SK-MEL-5 (cell line): ENCODE measurements at regions not wholly inside any gene's neighbourhood (a gene's known extent, or its start where the extent isn't known, plus 50 kb on each side); places are given as distances from the start of the nearest gene placed in this dataset.

Source experiments
- DNase-seq: peaks from one replicate; pipeline ENCODE4 v3.0.0-alpha.2; 2016; ENCODE audit warnings: low read depth, low spot score
- in situ Hi-C: cut with HindIII; loops from 2 replicates; pipeline ENCODE4 v1.10.0; 2016; ENCODE audit warnings: low sequenced_read_pairs, high pct_unique_total_duplicates, low pct_unique_long_range_greater_than_20kb

DNA sequence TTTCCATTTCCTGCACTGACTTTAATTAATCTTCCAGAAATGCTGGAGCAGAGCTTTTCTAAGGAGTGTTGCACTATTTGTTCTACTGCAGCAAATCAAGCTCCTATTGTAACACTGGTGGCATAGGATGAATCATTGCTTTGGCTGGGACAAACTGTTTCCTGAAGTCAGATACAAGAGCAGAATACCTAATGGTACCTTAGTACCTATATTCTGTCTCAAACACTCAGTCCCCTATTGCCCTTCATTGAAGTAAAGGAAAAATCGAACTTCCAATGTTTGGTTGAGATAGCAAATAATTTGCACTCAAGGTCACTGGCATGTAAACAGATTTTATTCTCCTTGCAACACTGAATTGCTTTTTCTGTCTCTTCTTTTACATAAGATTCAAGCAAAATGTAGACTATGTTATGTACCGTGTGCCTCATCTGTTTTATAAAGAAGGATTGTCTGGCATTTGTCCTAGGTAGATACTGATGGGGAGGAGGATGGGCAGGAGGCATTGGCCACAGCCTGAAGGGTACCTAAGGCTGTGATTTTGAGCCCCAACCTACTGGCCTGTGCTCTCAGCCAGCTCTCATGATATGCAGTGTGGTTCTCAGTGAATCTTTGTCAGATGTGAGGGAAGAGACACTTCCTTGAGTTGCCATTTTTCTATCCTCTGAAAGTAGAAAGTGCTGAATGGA is 141.6 kb downstream of the AASDH start:
- DNase-seq, result no peak
- in situ Hi-C loops, result no loop called here

DNA sequence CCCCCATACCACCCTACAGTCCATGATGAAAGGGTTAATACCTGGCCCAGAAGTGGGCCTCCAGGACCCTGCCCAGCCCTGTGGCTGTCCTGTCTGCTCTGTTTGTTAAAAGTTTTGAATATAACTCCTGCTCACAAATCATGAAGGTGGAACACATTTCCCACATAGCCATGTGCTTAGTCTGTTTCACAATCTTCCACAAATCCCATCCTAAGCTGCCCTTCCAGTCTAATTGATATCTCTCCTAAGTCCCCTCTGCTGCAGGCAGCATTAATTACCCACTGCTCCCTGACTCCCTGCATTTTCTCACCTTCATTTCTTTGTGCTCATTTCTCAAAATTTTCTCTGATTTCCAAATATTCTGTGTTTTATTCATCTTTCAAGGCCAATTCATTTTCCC is 142.6 kb downstream of the AASDH start:
- in situ Hi-C loops, result no loop called here

DNA sequence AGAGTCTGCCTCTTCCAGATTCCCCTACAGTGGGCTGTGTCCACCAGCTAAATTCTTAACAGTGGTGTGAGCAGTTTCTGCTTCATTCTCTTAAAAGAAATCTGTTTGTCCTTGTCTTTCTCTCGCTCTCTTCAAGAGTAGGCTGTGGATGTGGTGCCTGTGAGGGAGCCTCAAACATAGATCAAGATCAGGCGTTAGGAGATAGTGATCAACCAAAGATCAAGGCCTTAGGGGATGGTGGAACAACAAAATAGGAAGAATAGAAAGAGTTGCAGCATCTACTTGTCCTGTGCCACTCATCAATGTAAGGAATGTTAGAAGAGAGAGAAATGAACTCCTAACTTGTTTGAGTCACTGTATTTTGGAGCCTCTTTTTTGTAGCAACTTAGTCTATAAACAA is 144.2 kb downstream of the AASDH start:
- DNase-seq, result no peak
- in situ Hi-C loops, result no loop called here

More for the DNA sequence above, 142.6 kb downstream of the AASDH start:
- no peak for DNase-seq

DNA sequence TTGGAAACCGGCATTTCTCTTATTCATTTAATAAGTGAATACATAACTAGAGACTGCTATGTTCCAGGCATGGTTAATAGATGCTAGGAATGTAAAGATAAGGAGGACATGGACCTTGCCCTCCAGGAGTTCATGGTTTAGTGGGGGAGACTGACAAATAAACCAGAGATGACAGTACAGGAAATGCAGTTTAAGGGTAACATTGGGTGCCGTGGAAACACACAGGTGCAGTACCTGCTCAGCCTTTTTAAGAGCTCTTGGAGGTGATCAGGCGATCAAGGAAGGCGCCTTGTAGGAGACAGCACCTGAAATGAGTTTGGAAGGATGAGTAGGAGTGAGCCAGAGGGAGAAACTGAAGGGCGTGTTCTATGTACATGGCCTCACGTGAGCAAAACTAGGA is 145.8 kb downstream of the AASDH start:
- in situ Hi-C loops, result no loop called here

GRCh38 chr4:56240554-56241174 is 146.6 kb downstream of the AASDH start:
- in situ Hi-C loops, result no loop called here
- DNase-seq, result no peak

More for the DNA sequence above, 145.8 kb downstream of the AASDH start:
- no peak for DNase-seq

GRCh38 chr4:56238251-56238650 is 149.0 kb downstream of the AASDH start:
- in situ Hi-C loops, result no loop called here
- DNase-seq, result no peak

- no peak for DNase-seq
- in situ Hi-C loops, result no loop called here
Measured at GRCh38 chr4:56235725-56236124, 151.6 kb downstream of the AASDH start.

DNA sequence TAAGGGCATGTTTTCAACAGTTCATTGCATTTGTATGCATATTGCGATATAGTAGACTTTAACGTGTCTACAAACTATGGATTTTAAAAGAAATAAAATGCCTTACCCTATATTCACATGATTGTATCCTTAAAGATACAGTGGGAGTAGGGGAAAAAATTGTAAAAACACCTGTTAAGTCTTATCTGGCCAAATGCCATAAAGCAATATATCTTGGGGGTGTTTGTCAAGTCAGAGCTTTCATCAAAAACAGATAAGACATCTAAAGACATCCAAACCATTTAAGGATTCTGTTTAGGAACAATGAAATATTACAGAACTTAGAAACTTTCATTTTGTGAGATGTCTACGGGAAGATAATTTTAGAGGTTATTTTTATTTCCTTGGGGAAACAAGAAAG is 152.3 kb downstream of the AASDH start:
- no peak for DNase-seq
- in situ Hi-C loops, result no loop called here

DNA sequence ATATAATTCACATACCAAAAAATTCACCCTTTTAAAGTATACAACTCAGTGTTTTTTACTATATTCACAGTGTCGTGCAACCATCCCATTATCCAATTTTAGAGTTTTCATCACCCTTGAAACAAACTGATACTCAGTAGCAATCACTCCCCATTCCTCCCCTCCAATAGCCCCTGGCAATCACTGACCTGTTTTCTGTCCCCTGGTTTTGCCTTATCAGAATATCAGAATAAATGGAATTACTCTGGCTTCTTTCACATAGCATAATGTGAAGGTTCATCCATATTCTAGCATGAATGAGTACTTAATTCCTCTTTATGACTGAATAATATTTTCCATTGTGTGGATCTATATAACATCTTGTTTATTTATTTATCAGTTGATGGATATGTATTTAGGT is 153.2 kb downstream of the AASDH start:
- in situ Hi-C loops, result no loop called here
- no peak for DNase-seq

DNA sequence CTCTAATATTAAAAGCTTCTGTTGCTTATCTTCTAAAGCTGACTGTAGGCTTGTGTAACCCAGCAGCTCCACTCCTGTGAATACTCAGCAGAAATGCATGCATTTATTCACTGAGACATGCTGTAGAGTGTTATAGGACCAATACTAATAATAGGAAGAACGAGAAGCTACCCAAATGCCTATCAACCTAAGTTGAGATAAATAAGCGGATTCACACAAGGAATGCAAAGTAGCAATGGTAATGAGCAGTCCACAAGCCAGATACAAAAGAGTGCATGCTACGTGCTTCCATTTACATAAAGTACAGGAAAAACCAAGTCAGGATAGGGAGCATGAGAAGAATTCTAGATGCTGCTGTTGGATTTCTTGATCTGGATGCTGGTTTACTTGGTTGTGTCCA is 155.9 kb downstream of the AASDH start:
- DNase-seq, result no peak
- in situ Hi-C loops, result no loop called here

DNA sequence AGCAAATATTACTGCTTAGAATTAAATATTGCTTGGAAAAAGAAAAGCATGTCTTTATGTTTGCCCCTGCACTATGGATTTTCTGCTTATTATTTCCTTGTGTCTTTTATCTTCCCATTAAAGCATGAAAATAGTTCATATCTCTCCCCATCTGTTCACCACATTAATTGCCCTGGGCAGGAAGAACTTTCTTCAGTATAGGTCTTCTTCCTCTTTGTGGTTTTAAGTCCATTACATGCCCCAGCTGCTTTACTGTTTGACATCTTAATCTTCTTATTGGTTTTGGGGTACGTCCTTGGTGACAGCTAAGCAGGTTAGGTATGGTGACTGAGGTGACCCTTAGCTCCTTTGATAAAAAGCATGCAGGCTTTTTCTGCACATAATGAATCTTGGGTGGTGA is 157.3 kb downstream of the AASDH start:
- in situ Hi-C loops, result no loop called here
- no peak for DNase-seq

DNA sequence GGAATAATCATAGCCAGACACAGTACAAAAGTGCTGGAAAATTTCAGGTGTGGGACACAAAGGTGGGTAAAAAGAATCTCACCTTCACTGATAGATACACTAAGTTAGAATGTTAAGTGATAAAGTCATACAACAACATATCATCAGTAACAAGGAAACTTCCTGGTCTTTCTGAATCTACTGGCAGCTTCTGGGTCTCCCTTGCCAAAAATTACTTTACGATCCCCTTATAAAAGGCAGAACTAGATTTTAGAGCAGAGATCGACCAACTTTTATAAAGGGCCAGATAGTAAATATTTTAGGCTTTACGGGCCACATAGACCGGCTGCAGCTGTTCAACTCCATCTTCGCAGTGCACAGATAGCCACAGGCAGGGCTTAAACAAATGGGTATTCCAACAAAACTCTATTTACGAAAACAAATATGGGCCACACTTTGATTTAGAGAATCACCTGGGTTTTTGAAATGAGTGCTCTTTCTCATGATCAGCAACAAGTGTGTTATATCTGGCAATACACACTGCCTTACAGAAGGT is 159.9 kb downstream of the AASDH start:
- no peak for DNase-seq
- in situ Hi-C loops, result no loop called here

DNA sequence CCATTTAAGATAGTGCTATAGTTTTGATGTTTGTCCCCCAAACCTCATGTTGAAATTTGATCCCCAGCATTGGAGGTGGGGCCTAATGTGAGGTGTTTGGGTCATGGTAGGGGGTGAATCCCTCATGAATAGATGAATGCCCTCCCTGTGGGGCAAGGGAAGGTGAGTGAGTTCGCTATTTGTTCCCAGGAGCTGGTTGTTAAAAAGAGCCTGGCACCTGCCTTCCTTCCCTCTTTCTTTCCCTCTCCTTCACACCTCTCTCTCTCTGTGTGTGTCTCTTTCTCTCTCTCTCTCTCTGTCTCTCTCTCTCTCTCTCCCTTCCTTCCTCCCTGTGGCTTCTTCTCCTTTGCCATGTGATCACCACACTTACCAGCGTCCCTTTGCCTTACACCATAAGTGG is 160.7 kb downstream of the AASDH start:
- DNase-seq, result no peak
- in situ Hi-C loops, result no loop called here

GRCh38 chr4:56224641-56225040 is 162.7 kb downstream of the AASDH start:
- in situ Hi-C loops, result no loop called here
- DNase-seq, result no peak

- in situ Hi-C loops, result no loop called here
- DNase-seq, result no peak
Measured at GRCh38 chr4:56222514-56222913, 164.8 kb downstream of the AASDH start.

GRCh38 chr4:56220261-56220660 is 167.0 kb downstream of the AASDH start:
- in situ Hi-C loops, result no loop called here
- DNase-seq, result no peak

- in situ Hi-C loops, result no loop called here
- DNase-seq, result no peak
Measured at GRCh38 chr4:56219447-56219846, 167.8 kb downstream of the AASDH start.

GRCh38 chr4:56218230-56218895 is 168.9 kb downstream of the AASDH start:
- DNase-seq, result no peak
- in situ Hi-C loops, result no loop called here
